Osteoblast (primary cell): ENCODE measurements at regions not wholly inside any gene's neighbourhood (a gene's known extent, or its start where the extent isn't known, plus 50 kb on each side); places are given as distances from the start of the nearest gene placed in this dataset.

Experiments
- DNase-seq: peaks from one replicate; pipeline ENCODE4 v3.0.0; 2011; ENCODE audit warnings: low spot score, mixed read lengths; ENCODE audit not compliant: insufficient read length; ENCODE audit errors: missing footprints
- H2AFZ ChIP-seq: 2 replicates; pipeline ENCODE4 v1.6.0; 2011; ENCODE audit warnings: mild to moderate bottlenecking, low read length
- H3K27ac ChIP-seq: 2 replicates; pipeline ENCODE4 v1.5.1; 2011; ENCODE audit warnings: mild to moderate bottlenecking, low read depth, low read length, moderate library complexity
- H3K27me3 ChIP-seq: 2 replicates; pipeline ENCODE4 v1.6.0; 2012; ENCODE audit warnings: mild to moderate bottlenecking, control low read depth, inconsistent platforms, low read length, moderate library complexity; ENCODE audit not compliant: insufficient read depth
- H3K36me3 ChIP-seq: 2 replicates; pipeline ENCODE4 v1.5.1; 2011; ENCODE audit warnings: mild to moderate bottlenecking, low read length, control low read depth, moderate library complexity; ENCODE audit not compliant: insufficient read depth
- H3K4me1 ChIP-seq: 2 replicates; pipeline ENCODE4 v1.5.1; 2011; ENCODE audit warnings: mild to moderate bottlenecking, low read length, control low read depth, moderate library complexity; ENCODE audit not compliant: insufficient read depth
- H3K4me2 ChIP-seq: 2 replicates; pipeline ENCODE4 v1.6.0; 2011; ENCODE audit warnings: mild to moderate bottlenecking, low read length; ENCODE audit not compliant: insufficient read depth
- H3K4me3 ChIP-seq: fragments of 200-600 bp; sonication (generic); 3 replicates; pipeline ENCODE4 v1.5.1; 2012; ENCODE audit warnings: mild to moderate bottlenecking, low read length, inconsistent platforms; ENCODE audit not compliant: insufficient read depth
- H3K79me2 ChIP-seq: 2 replicates; pipeline ENCODE4 v1.6.0; 2012; ENCODE audit warnings: mild to moderate bottlenecking, low read length, control low read depth, inconsistent platforms; ENCODE audit not compliant: insufficient read depth
- H3K9me3 ChIP-seq: 2 replicates; pipeline ENCODE4 v1.5.1; 2011; ENCODE audit warnings: low read depth, low read length, control low read depth
- H4K20me1 ChIP-seq: 2 replicates; pipeline ENCODE4 v1.6.0; 2012; ENCODE audit warnings: mild to moderate bottlenecking, low read length, control low read depth; ENCODE audit not compliant: insufficient read depth
- CTCF ChIP-seq: IDR thresholded peaks from 2 replicates; pipeline ENCODE4 v1.5.1; 2011; ENCODE audit warnings: mild to moderate bottlenecking, low read depth, low read length, moderate library complexity; ENCODE audit errors: extremely low read depth

GRCh38 chr9:95641586-95641985 is 124.8 kb upstream of the PTCH1 start:
- DNase-seq = no peak
- Histone ChIP-seq H3K4me1 (no peaks in the 10 kb centered on the region), H3K79me2 (no peaks in the 10 kb centered on the region)

GRCh38 chr9:95640336-95640735 is 123.6 kb upstream of the PTCH1 start:
- Histone ChIP-seq H3K4me1 (no peaks in the 10 kb centered on the region), H3K36me3 (no peaks in the 10 kb centered on the region), H2AFZ (no peak overlapping the region), H3K27ac (no peak overlapping the region), H3K27me3 (no peaks in the 10 kb centered on the region), H4K20me1 (no peaks in the 10 kb centered on the region), H3K4me3 (no peak overlapping the region), H3K4me2 (no peak overlapping the region), H3K79me2 (no peaks in the 10 kb centered on the region), H3K9me3 (no peaks in the 10 kb centered on the region)
- no peak for DNase-seq
- no peak for TF ChIP-seq CTCF

More at GRCh38 chr9:95641586-95641985, 124.8 kb upstream of the PTCH1 start:
- Histone ChIP-seq H3K4me3 (no peak overlapping the region), H3K27me3 (no peaks in the 10 kb centered on the region), H3K4me2 (no peak overlapping the region), H3K36me3 (no peaks in the 10 kb centered on the region), H3K27ac (no peak overlapping the region), H3K9me3 (no peaks in the 10 kb centered on the region), H4K20me1 (no peaks in the 10 kb centered on the region), H2AFZ (no peak overlapping the region)
- no peak for TF ChIP-seq CTCF

GRCh38 chr9:95635986-95636671 is 119.4 kb upstream of the PTCH1 start:
- Histone ChIP-seq H3K9me3 (no peaks in the 10 kb centered on the region), H3K27me3 (no peaks in the 10 kb centered on the region), H3K36me3 (no peaks in the 10 kb centered on the region), H4K20me1 (no peaks in the 10 kb centered on the region), H3K4me1 (no peaks in the 10 kb centered on the region), H3K4me3 (no peak overlapping the region), H3K4me2 (no peak overlapping the region), H3K27ac (no peak overlapping the region), H3K79me2 (no peaks in the 10 kb centered on the region), H2AFZ (no peak overlapping the region)
- DNase-seq = no peak
- no peak for TF ChIP-seq CTCF

GRCh38 chr9:95634536-95634935 is 117.8 kb upstream of the PTCH1 start:
- Histone ChIP-seq H3K36me3 (no peaks in the 10 kb centered on the region), H3K4me1 (no peaks in the 10 kb centered on the region), H2AFZ (no peak overlapping the region), H3K4me3 (no peak overlapping the region), H3K79me2 (no peaks in the 10 kb centered on the region), H3K9me3 (no peaks in the 10 kb centered on the region), H3K4me2 (no peak overlapping the region), H3K27me3 (no peaks in the 10 kb centered on the region), H3K27ac (no peak overlapping the region), H4K20me1 (no peaks in the 10 kb centered on the region)
- DNase-seq = no peak
- TF ChIP-seq CTCF = no peak
